HG03139 (cell line): ENCODE measurements at regions not wholly inside any gene's neighbourhood (a gene's known extent, or its start where the extent isn't known, plus 50 kb on each side); places are given as distances from the start of the nearest gene placed in this dataset.
"Not testable (repeated sequence)": the region's sequence is repeated elsewhere in the genome, so short reads cannot be mapped to it uniquely, and the experiment has no call there.

Experiments
- ATAC-seq: cut with Tn5 transposase; IDR thresholded peaks from one replicate; pipeline ENCODE4 v1.9.1; 2021; ENCODE audit not compliant: unreplicated experiment

GRCh38 chr17:27090450-27091042 lies 203.4 kb upstream of the WSB1 start:
- ATAC-seq, result not testable (repeated sequence)

- ATAC-seq, result no peak
These were observed 202.8 kb upstream of the WSB1 start for GRCh38 chr17:27091043-27091497.

- ATAC-seq, result not testable (repeated sequence)
These were observed 199.7 kb upstream of the WSB1 start for GRCh38 chr17:27094179-27094578.

- ATAC-seq, result not testable (repeated sequence)
These were observed 198.1 kb upstream of the WSB1 start for GRCh38 chr17:27095821-27096220.

DNA sequence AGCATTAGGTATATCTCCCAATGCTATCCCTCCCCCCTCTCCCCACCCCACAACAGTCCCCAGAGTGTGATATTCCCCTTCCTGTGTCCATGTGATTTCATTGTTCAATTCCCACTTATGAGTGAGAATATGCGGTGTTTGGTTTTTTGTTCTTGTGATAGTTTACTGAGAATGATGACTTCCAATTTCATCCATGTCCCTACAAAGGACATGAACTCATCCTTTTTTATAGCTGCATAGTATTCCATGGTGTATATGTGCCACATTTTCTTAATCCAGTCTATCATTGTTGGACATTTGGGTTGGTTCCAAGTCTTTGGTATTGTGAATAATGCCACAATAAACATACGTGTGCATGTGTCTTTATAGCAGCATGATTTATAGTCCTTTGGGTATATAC lies 194.6 kb upstream of the WSB1 start:
- ATAC-seq, result not testable (repeated sequence)

- not testable (repeated sequence) for ATAC-seq
These were observed 189.2 kb upstream of the WSB1 start for GRCh38 chr17:27104605-27105221.

GRCh38 chr17:27105636-27106035 lies 188.3 kb upstream of the WSB1 start:
- ATAC-seq, result no peak

DNA sequence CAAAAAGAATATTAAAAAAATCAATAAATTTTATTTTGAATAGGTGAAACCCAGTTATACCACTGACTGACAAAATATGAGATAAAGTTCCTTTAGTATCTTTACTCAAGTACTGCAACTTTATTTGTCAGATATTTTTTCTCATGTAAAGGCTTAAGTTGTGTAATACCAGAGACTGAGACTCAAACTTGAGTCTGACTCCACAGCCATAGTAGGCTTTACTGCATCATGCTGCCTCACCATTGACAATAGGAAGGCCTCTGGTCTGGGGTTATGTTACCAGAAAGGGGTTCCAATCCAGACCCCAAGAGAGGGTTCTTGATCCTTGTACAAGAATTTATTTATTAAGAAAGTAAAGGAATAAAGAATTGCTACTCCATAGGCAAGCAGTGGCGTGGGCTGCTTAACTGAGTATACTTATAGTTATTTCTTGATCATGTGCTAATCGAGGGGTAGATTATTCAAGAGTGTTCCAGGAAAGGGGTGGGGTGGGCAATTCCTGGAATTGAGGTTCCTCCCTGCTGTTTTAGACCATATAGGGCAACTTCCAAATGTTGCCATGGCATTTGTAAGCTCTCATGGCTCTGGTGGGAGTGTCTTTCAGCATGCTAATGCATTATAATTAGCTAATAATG lies 187.4 kb upstream of the WSB1 start:
- ATAC-seq, result no peak

DNA sequence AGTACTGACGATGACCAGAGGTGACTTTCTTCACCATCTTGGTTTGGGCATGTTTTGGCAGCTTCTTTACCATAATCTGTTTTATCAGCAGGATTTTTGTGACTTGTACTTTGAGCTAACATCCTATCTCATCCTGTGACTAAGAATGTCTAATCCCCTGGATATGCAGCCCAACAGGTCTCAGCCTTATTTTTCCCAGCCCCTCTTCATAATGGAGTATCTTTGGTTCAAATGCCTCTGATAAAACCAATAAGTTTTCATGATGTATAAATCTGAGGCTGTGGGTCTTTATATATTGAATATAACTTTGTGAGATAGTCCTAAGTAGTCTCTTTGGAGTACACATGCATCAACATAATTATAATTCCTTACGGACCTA lies 186.9 kb upstream of the WSB1 start:
- ATAC-seq, result no peak

GRCh38 chr17:27107386-27108328 lies 186.3 kb upstream of the WSB1 start:
- not testable (repeated sequence) for ATAC-seq

DNA sequence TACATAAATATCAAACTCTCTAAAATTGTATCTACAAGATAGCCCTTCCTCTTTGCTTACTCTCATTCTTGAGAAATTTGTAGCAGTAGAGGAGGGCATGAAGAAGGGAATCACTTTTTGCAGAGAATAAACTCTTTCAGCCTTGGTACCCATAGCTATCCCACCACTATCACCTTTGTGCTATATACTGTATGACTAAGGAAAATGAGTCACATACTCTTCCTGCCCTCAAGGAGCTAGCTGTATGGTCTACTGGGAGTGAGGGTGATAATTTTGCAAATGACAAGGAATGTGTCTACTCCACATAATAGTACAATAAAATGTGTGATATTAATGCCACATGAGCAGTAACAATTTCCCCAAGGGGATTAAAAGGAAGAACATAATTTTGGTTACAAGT lies 184.6 kb upstream of the WSB1 start:
- no peak for ATAC-seq

DNA sequence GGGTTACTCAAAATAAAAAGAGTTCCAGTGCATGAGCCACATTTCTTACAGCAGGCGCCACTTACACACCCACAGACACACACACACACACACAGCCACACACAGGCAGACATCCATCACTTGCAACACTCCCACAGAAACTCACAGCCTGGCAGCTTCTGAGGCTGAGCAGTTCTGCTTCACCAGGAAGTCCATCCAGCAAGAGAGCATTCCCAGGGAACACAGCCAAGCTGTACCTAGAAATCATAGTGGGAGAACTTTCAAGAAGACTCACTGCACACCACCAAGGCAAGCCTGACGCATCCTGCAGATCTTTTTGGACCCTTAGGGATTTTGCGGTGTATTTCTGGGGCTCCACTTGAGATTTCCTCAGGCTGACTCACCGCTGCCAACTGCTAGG lies 140.9 kb upstream of the WSB1 start:
- ATAC-seq, result no peak

- no peak for ATAC-seq
These were observed 138.0 kb upstream of the WSB1 start for GRCh38 chr17:27155866-27156265.

GRCh38 chr17:27157297-27157696 lies 136.6 kb upstream of the WSB1 start:
- no peak for ATAC-seq

DNA sequence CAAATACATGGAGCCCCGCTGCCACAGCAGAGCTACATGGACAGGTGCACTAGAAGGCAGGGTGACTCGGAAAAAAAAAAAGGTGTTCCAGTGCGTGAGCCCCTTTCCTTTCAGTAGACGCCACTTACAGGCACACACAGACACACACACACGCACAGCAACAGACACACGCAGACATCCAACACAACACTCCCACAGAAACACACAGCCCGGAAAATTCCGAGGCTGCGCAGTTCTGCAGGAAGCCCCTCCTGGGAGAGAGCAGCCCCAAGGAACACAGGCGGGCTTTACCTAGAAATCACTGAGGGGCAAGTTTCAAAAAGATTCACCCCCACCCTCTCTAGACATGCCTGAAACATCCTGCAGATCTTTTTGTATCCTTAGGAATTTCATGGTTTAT lies 136.0 kb upstream of the WSB1 start:
- no peak for ATAC-seq

GRCh38 chr17:27158382-27158781 lies 135.5 kb upstream of the WSB1 start:
- no peak for ATAC-seq

DNA sequence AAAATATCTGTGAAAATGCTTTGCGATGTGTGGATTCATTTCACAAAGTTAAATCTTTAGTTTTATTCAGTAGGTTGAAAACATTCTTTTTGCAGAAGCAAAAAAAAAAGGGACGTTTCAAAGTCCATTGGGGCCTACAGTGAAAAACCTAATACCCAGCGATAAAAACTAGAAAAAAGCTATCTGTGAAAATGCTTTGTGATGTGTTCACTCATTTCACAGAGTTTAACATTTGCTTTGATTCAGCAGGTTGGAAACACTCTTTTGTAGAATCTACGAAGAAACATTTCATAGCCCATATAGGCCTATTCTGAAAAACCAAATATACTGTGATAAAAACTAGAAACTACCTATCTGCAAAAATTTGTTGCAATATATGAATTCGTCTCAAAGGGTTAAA lies 113.6 kb upstream of the WSB1 start:
- ATAC-seq, result no peak

GRCh38 chr17:27181379-27181925 lies 112.5 kb upstream of the WSB1 start:
- ATAC-seq, result not testable (repeated sequence)

- no peak for ATAC-seq
These were observed 112.0 kb upstream of the WSB1 start for GRCh38 chr17:27181935-27182334.

- not testable (repeated sequence) for ATAC-seq
These were observed 96.4 kb upstream of the WSB1 start for GRCh38 chr17:27197505-27197904.

DNA sequence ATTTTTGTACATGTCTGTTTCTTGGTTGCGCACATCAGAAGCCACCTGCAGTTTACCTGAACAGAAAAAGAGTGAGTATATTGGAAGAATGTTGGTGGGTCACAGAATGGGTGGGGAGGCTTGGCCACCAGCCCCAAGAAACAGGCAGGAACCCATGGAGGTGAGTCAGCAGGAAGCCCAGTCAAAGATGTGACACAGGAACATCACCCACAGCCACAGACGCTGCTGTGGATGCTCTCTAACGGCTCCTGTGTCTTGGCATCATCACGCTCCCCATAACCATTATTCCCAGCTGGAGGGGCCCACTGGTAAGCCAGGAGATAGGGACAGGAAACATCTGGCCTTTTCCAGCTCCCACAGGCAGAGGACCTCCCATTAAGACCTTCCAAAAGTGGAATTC lies 94.0 kb upstream of the WSB1 start:
- no peak for ATAC-seq
